Hypothalamus (tissue), 51 donors: ENCODE measurements at regions not wholly inside any gene's neighbourhood (a gene's known extent, or its start where the extent isn't known, plus 50 kb on each side); places are given as distances from the start of the nearest gene placed in this dataset.
"Not testable (repeated sequence)": the region's sequence is repeated elsewhere in the genome, so short reads cannot be mapped to it uniquely, and the experiment has no call there.

Experiments
- DNase-seq, 51 donors: peaks; one replicate each; lab custom pipeline; 2025; lab: John Stamatoyannopoulos, UW

- DNase-seq = no peak
These were observed 137.9 kb downstream of the TNFSF18 start for GRCh38 chr1:172912765-172913260.

GRCh38 chr1:172914501-172915144, 136.1 kb downstream of the TNFSF18 start:
- no peak for DNase-seq

GRCh38 chr1:172915271-172915670, 135.5 kb downstream of the TNFSF18 start:
- DNase-seq = no peak

DNA sequence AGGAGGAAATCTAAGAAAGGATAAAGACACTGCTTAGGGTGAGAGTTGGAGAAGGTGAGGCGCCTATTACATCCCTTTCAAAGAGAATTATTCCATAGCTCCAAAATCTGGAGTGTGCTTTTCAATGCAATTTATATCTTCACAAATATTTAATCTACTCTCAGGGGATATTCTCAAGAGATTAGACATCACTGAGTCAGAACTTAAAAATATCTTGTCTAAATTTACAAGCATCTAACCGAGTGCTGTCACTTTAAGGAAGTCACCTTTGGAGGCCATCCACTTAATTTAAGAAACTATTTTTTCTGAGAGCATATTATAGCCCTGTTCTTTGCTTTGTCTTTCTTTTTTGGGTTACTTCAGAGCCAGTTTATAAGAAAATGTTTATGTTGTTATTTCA, 134.6 kb downstream of the TNFSF18 start:
- DNase-seq = no peak

- DNase-seq = no peak
These were observed 132.8 kb downstream of the TNFSF18 start for GRCh38 chr1:172917972-172918371.

- DNase-seq = no peak
These were observed 132.3 kb downstream of the TNFSF18 start for GRCh38 chr1:172918478-172918877.

GRCh38 chr1:172926070-172926469, 124.7 kb downstream of the TNFSF18 start:
- DNase-seq = no peak

DNA sequence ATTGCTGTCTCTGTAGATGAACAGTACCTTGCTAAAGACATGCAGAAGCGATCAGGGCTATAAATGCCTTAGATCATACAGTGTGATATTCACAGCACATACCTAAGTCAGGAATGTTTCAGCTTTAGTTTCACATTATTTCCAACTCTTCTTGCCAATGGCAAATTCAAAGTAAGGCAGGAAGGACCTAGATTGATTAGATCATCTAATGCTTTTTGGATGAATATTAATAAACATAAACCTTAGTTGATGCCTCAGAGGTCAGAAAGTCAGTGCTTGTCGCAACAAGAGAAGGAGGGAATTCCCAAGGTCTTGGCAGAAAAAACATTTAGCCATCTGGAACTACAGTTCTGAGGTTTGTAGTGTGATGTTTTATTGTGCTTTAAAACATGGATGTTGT, 122.3 kb downstream of the TNFSF18 start:
- DNase-seq = no peak

GRCh38 chr1:172929006-172929405, 121.7 kb downstream of the TNFSF18 start:
- DNase-seq = no peak

GRCh38 chr1:172930142-172930541, 120.6 kb downstream of the TNFSF18 start:
- DNase-seq = no peak

DNA sequence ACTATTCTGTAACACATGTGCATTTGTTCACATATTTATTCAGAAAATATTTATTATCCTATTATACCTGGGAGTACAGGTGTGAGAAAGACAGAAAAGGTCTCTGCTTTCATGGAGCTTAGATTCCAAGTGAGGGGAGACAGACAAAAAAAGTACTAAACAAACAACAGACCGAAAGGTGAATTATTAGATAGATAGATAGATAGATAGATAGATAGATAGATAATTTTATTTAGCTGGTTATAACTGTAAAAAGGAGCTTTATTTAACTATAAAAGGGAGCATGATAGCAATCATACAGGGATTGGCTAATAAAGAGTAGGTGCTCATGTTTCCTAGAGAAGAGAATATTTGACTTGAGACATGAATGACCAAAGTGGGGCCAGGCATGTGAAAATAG, 119.4 kb downstream of the TNFSF18 start:
- DNase-seq = no peak

GRCh38 chr1:172931761-172932160, 119.0 kb downstream of the TNFSF18 start:
- no peak for DNase-seq

GRCh38 chr1:172932981-172933380, 117.8 kb downstream of the TNFSF18 start:
- DNase-seq = no peak

- no peak for DNase-seq
These were observed 116.4 kb downstream of the TNFSF18 start for GRCh38 chr1:172934417-172934762.

DNA sequence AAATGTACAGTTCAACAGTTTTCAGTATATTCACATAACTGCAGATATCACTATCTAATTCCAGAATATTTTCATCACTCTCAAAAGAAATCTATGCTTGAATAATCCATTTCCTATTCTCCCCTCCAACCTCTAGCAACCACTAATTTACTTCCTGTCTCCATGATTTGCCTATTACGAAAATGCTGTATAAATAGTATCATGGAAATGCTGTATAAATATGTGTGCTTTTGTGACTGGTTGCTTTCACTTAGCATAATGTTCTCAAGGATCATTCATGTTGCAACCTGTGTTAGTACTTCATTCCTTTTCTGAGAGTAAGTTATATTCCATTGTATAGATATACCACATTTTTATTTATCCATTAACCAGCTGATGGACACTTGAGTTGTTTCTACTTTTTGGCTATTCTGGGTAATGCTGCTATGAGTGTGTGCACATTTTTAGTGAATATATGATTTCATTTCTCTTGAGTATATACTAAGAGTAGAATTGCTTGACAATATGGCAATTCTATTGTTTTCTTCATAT, 115.6 kb downstream of the TNFSF18 start:
- DNase-seq = no peak

DNA sequence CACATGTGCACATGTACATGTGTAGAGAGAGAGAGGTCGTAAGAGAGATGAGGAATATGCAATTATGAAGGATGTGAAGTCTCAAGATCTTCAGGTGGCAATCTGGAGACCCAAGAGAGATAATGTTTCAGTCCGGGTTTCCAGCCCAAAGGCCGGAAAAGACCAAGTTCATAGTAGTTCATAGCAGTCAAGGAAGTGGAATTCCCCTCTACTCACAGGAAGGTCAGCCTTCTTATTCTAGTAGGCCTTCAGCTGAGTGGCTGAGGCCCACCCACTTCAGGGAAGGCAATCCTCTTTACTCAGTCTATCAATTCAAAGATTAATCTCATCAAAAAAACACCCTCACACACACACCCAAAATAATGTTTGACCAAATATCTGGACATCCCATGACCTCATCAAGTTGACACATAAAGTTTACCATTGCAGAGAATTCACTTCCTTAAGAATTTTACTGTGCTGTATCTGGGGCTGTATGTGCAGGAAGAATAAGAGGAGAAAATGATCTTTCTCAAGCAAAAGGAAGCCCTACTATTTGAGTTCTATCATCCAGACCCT, 114.6 kb downstream of the TNFSF18 start:
- DNase-seq = no peak

- DNase-seq = no peak
These were observed 112.1 kb downstream of the TNFSF18 start for GRCh38 chr1:172938681-172939080.

GRCh38 chr1:172939475-172939874, 111.3 kb downstream of the TNFSF18 start:
- DNase-seq = no peak

- no peak for DNase-seq
These were observed 110.4 kb downstream of the TNFSF18 start for GRCh38 chr1:172940174-172940855.

- peak in 5 of 51 donors; percentile 1 to 6 (median 3) for DNase-seq
These were observed 109.3 kb downstream of the TNFSF18 start for GRCh38 chr1:172941471-172941870.

- no peak for DNase-seq
These were observed 108.8 kb downstream of the TNFSF18 start for GRCh38 chr1:172941945-172942344.

DNA sequence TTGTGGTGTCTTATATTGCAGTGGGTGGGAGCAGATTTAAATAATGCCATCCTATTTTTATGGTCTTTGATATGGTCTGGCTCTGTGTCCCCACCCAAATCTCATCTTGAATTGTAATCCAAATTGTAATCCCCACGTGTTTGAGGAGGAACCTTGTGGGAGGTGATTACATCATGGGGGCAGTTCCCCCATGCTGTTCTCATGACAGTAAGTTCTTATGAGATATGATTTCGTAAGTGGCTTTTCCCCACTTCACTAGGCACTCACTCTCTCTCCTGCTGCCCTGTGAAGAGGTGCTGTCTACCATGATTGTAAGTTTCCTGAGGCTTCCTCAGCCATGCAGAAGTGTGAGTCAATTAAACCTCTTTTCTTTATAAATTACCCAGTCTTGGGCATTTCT, 107.6 kb downstream of the TNFSF18 start:
- DNase-seq = not testable (repeated sequence)
